ENCODE measurements at regions not wholly inside any gene's neighbourhood (a gene's known extent, or its start where the extent isn't known, plus 50 kb on each side); places are given as distances from the start of the nearest gene placed in this dataset.

DNA sequence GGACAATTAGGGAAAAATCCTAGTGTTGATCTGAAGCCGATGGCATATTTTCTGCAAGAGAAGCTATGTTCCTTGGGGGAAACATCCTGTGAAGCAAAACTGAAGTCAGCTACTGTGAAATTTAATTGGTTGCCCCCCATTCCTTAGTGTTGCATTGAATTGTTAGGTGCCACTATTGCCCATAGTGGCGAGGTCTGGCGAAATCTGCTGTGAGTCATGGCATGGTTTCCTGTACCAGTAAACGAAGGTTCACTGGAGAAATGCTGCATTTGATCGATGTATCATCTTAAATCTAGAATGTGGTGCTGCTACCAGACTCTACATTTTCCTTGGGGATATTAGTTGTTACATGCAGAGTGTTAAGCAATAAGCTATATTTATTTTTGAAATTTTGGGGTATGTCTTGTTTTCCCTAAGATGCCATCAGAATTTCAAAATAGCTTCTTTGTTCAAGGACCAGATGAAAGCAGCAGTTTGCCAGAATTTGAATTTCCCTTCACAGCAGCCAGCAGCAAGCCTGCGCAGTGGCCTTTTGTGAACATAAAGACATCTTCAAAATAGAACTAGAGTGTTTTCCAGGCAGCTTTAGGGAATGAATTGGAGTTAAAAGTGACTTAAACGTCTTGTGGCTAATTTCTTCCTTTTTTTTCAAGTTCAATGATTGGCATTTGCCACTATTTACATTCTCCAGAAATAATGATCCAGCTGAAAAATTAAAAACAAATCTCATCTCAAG lies 348.6 kb upstream of the COBL start:
- Histone ChIP-seq H2AK9ac (replicated peaks; ENCODE audit: low read depth, low read length, poor library complexity) (no peak overlapping the region), H3K4me3 (ENCODE audit: insufficient read depth, low read depth, low read length) (no peak overlapping the region), H3K27me3 (ENCODE audit: control insufficient read depth, insufficient read depth, low read length) (no peaks in the 10 kb centered on the region), H2BK120ac (ENCODE audit: low read depth, low read length) (no peak overlapping the region), H3K14ac (replicated peaks; ENCODE audit: low read depth, low read length) (no peak overlapping the region), H3K27ac (ENCODE audit: insufficient read depth, low read length) (no peak overlapping the region), H3K4me2 (ENCODE audit: low read depth, low read length) (no peak overlapping the region), H3K9me3 (ENCODE audit: control insufficient read depth, insufficient read depth, low read length) (peaks cover 13% of the 10 kb centered on the region), H4K5ac (ENCODE audit: low read depth, low read length) (no peak overlapping the region), H2BK5ac (ENCODE audit: low read depth, low read length, poor library complexity, severe bottlenecking) (no peak overlapping the region), H2AK5ac (ENCODE audit: low read depth, low read length) (no peak overlapping the region), H3K56ac (ENCODE audit: extremely low read depth, insufficient read depth, low read length) (no peak overlapping the region), H3K9ac (ENCODE audit: low read depth, low read length) (no peak overlapping the region), H3K36me3 (ENCODE audit: control insufficient read depth, insufficient read depth, low read length) (no peaks in the 10 kb centered on the region), H4K91ac (ENCODE audit: insufficient read depth, low read depth, low read length) (no peak overlapping the region), H3K18ac (ENCODE audit: low read depth, low read length) (no peak overlapping the region), H2AFZ (replicated peaks; ENCODE audit: low read length, poor library complexity) (no peak overlapping the region), H3K4me1 (ENCODE audit: control insufficient read depth, insufficient read depth, low read length) (no peaks in the 10 kb centered on the region), H3K9me1 (ENCODE audit: insufficient read depth, low read length) (no peaks in the 10 kb centered on the region), H3K4ac (ENCODE audit: low read depth, low read length) (no peak overlapping the region), H4K8ac (ENCODE audit: low read depth in 2 of 2, low read length in 2 of 2) (no peak overlapping the region), H2BK15ac (ENCODE audit: low read depth, low read length) (no peak overlapping the region), H3K23ac (ENCODE audit: low read depth, low read length) (no peak overlapping the region), H4K20me1 (ENCODE audit: insufficient read depth, low read length) (no peaks in the 10 kb centered on the region), H3K79me1 (ENCODE audit: low read depth in 1 of 2, low read length in 2 of 2) (no peaks in the 10 kb centered on the region), H2BK20ac (ENCODE audit: low read depth, low read length) (no peak overlapping the region)
- DNase-seq, result no peak
- 67% methylated on average over 3 of the region's 7 CpGs; no CpG with 5 or more reads in 1 of the 2 experiments for WGBS, 2 experiments (ENCODE audit: extremely low coverage in 2 of 2, insufficient read length in 1 of 2)
- ChIA-PET POLR2A (ENCODE audit: unreplicated experiment) (no interaction called here), CTCF (no interaction called here)
- ATAC-seq (ENCODE audit: low read depth), result no peak
- dilution Hi-C loops (cut with HindIII; ENCODE audit: low sequenced_read_pairs, unreplicated experiment) (no loop called here), in situ Hi-C loops (cut with MboI; ENCODE audit: low sequenced_read_pairs) (no loop called here), intact Hi-C loops (cut with micrococcal nuclease) (no loop called here)
- no TSS peak for BruUV-seq (replicated peaks)
- TF ChIP-seq FOS (IDR thresholded peaks at IDR 0.05; ENCODE audit: low read depth, low read length) (no peak), MAFK (IDR thresholded peaks at IDR 0.05; ENCODE audit: low read depth, low read length) (no peak)
